ENCODE measurements at regions not wholly inside any gene's neighbourhood (a gene's known extent, or its start where the extent isn't known, plus 50 kb on each side); places are given as distances from the start of the nearest gene placed in this dataset.

- DNase-seq (ENCODE audit: low spot score) = no peak
- no peak overlapping the region for H3K9ac ChIP-seq (ENCODE audit: low read depth in 1 of 2, low read length in 2 of 2)
- H3K36me3 ChIP-seq (ENCODE audit: control insufficient read depth in 4 of 4, insufficient read depth in 3 of 4, low read depth in 1 of 4, low read length in 3 of 4) = no peaks in the 10 kb centered on the region
- H3K4me3 ChIP-seq (ENCODE audit: low read depth in 1 of 3, low read length in 3 of 3) = no peak overlapping the region
- no peaks in the 10 kb centered on the region for H3K9me3 ChIP-seq (ENCODE audit: control insufficient read depth in 4 of 4, low read length in 3 of 4)
- WGBS = 64% methylated on average over 5 of the region's 5 CpGs
- no peak overlapping the region for H3K27ac ChIP-seq (ENCODE audit: low read depth in 1 of 2, low read length in 2 of 2)
- H3K4me1 ChIP-seq (ENCODE audit: control insufficient read depth in 4 of 4, insufficient read depth in 4 of 4, low read length in 3 of 4) = no peaks in the 10 kb centered on the region
- TF ChIP-seq FOXA2 (IDR thresholded peaks at IDR 0.05) = no peak
- no peak for TF ChIP-seq SP1 (IDR thresholded peaks at IDR 0.05)
- no peak for TF ChIP-seq RXRA (IDR thresholded peaks at IDR 0.05)
- TF ChIP-seq NR2F2 (IDR thresholded peaks at IDR 0.05) = no peak
- TF ChIP-seq, protein P1, sequence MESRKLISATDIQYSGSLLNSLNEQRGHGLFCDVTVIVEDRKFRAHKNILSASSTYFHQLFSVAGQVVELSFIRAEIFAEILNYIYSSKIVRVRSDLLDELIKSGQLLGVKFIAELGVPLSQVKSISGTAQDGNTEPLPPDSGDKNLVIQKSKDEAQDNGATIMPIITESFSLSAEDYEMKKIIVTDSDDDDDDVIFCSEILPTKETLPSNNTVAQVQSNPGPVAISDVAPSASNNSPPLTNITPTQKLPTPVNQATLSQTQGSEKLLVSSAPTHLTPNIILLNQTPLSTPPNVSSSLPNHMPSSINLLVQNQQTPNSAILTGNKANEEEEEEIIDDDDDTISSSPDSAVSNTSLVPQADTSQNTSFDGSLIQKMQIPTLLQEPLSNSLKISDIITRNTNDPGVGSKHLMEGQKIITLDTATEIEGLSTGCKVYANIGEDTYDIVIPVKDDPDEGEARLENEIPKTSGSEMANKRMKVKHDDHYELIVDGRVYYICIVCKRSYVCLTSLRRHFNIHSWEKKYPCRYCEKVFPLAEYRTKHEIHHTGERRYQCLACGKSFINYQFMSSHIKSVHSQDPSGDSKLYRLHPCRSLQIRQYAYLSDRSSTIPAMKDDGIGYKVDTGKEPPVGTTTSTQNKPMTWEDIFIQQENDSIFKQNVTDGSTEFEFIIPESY (IDR thresholded peaks at IDR 0.05) = no peak
- TF ChIP-seq FOXA1 (IDR thresholded peaks at IDR 0.05) = no peak
- no peak for TF ChIP-seq RAD21 (IDR thresholded peaks at IDR 0.05)
- H3K27me3 ChIP-seq (ENCODE audit: control insufficient read depth in 4 of 4, insufficient read depth in 4 of 4, low read length in 3 of 4) = no peaks in the 10 kb centered on the region
Observed at GRCh38 chr21:32909393-32909792, 116.3 kb upstream of the OLIG2 start.

- WGBS = 52% methylated on average over 3 of the region's 3 CpGs
- Histone ChIP-seq H3K9me3 (ENCODE audit: control insufficient read depth in 4 of 4, low read length in 3 of 4) (peaks cover 0 to 5% (median 2%) of the 10 kb centered on the region in 4 donors), H3K27me3 (ENCODE audit: control insufficient read depth in 4 of 4, insufficient read depth in 4 of 4, low read length in 3 of 4) (no peaks in the 10 kb centered on the region), H3K36me3 (ENCODE audit: control insufficient read depth in 4 of 4, insufficient read depth in 3 of 4, low read depth in 1 of 4, low read length in 3 of 4) (no peaks in the 10 kb centered on the region), H3K9ac (ENCODE audit: low read depth in 1 of 2, low read length in 2 of 2) (no peak overlapping the region), H3K4me1 (ENCODE audit: control insufficient read depth in 4 of 4, insufficient read depth in 4 of 4, low read length in 3 of 4) (no peaks in the 10 kb centered on the region), H3K4me3 (ENCODE audit: low read depth in 1 of 3, low read length in 3 of 3) (no peak overlapping the region), H3K27ac (ENCODE audit: low read depth in 1 of 2, low read length in 2 of 2) (no peak overlapping the region)
- TF ChIP-seq ATF3 (IDR thresholded peaks at IDR 0.05) (no peak), HNF4G (IDR thresholded peaks at IDR 0.05) (no peak), SP1 (IDR thresholded peaks at IDR 0.05) (no peak), MAX (IDR thresholded peaks at IDR 0.05) (no peak)
- DNase-seq (ENCODE audit: low spot score) = no peak
Observed at GRCh38 chr21:32914424-32915039, 111.2 kb upstream of the OLIG2 start.

DNA sequence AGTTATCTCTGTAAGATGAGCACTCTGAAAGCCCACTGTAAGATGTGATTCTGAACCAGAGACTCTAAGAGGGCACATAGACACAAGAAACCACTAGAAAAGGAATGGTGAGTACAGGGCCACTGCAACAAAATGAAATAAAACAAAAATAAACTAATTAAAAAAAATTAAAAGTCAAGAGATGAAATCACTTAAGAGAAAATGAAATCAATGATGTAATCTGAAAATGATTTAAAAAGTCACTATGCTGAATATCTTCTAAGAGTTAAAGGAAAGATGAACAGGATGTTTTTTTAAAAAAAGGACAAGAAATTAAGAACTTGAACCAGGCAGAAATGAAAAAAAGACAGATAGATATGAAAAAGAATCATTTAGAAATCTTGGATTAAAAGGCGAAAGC is 110.6 kb upstream of the OLIG2 start:
- no peak for TF ChIP-seq MAX (IDR thresholded peaks at IDR 0.05)
- TF ChIP-seq HNF4G (IDR thresholded peaks at IDR 0.05) = no peak
- no peak for TF ChIP-seq JUND (IDR thresholded peaks at IDR 0.05)
- TF ChIP-seq CTCF (IDR thresholded peaks at IDR 0.05; ENCODE audit: low read depth, low read length, missing input control) = no peak
- no peak for TF ChIP-seq RXRA (IDR thresholded peaks at IDR 0.05)
- no peak for TF ChIP-seq FOXA2 (IDR thresholded peaks at IDR 0.05)
- no peak for TF ChIP-seq NR2F2 (IDR thresholded peaks at IDR 0.05)
- no peak for TF ChIP-seq SP1 (IDR thresholded peaks at IDR 0.05)
- no peak for TF ChIP-seq EGR1 (IDR thresholded peaks at IDR 0.05; ENCODE audit: low read depth in 2 of 2)
- peaks cover 0 to 5% (median 2%) of the 10 kb centered on the region in 4 donors for H3K9me3 ChIP-seq (ENCODE audit: control insufficient read depth in 4 of 4, low read length in 3 of 4)
- 6% methylated on average over 1 of the region's 1 CpG for WGBS
- H3K27me3 ChIP-seq (ENCODE audit: control insufficient read depth in 4 of 4, insufficient read depth in 4 of 4, low read length in 3 of 4) = no peaks in the 10 kb centered on the region
- H3K4me1 ChIP-seq (ENCODE audit: control insufficient read depth in 4 of 4, insufficient read depth in 4 of 4, low read length in 3 of 4) = no peaks in the 10 kb centered on the region
- H3K36me3 ChIP-seq (ENCODE audit: control insufficient read depth in 4 of 4, insufficient read depth in 3 of 4, low read depth in 1 of 4, low read length in 3 of 4) = no peaks in the 10 kb centered on the region
- no peak overlapping the region for H3K9ac ChIP-seq (ENCODE audit: low read depth in 1 of 2, low read length in 2 of 2)
- no peak overlapping the region for H3K27ac ChIP-seq (ENCODE audit: low read depth in 1 of 2, low read length in 2 of 2)
- DNase-seq (ENCODE audit: low spot score) = no peak
- H3K4me3 ChIP-seq (ENCODE audit: low read depth in 1 of 3, low read length in 3 of 3) = no peak overlapping the region
